Kidney (tissue), 13 donors: ENCODE measurements at regions not wholly inside any gene's neighbourhood (a gene's known extent, or its start where the extent isn't known, plus 50 kb on each side); places are given as distances from the start of the nearest gene placed in this dataset.

Source experiments
- DNase-seq, 5 donors: peaks; one replicate each; pipeline ENCODE4 v3.0.0-alpha.2; 2013 to 2020
- FAIRE-seq: peaks from 2 replicates; lab custom pipeline; 2012; peaks lifted over from hg19 to GRCh38; lab: Jason Lieb, UNC
- H3K27ac ChIP-seq, 2 donors: one replicate each; pipeline ENCODE4 v1.7.0; 2013; ENCODE audit warnings: low read depth in 2 of 2, low read length in 2 of 2, inconsistent platforms in 1 of 2
- H3K27me3 ChIP-seq: one replicate; pipeline ENCODE4 v1.7.1; 2013; ENCODE audit warnings: low read length, inconsistent platforms; ENCODE audit not compliant: control insufficient read depth, insufficient read depth
- H3K36me3 ChIP-seq, 3 donors: one replicate each; pipeline versions ENCODE4 v1.7.0 to v1.7.1; 2013; ENCODE audit warnings: low read length in 3 of 3, control low read depth in 1 of 3, inconsistent platforms in 1 of 3; ENCODE audit not compliant: insufficient read depth in 3 of 3, control insufficient read depth in 2 of 3
- H3K4me1 ChIP-seq, 3 donors: one replicate each; pipeline versions ENCODE4 v1.7.0 to v1.7.1; 2013; ENCODE audit warnings: low read length in 3 of 3, inconsistent platforms in 1 of 3, low read depth in 1 of 3; ENCODE audit not compliant: control insufficient read depth in 2 of 3, insufficient read depth in 2 of 3
- H3K4me3 ChIP-seq, 3 donors: one replicate each; pipeline versions ENCODE4 v1.7.0 to v1.8.1; 2013; ENCODE audit warnings: low read length in 3 of 3, control low read depth in 1 of 3, inconsistent platforms in 1 of 3
- H3K9ac ChIP-seq, 3 donors: one replicate each; pipeline versions ENCODE4 v1.7.0 to v1.7.1; 2013; ENCODE audit warnings: low read length in 3 of 3, control low read depth in 1 of 3, inconsistent platforms in 1 of 3
- H3K9me3 ChIP-seq, 3 donors: one replicate each; pipeline versions ENCODE4 v1.7.0 to v1.7.1; 2013; ENCODE audit warnings: low read length in 3 of 3, control low read depth in 1 of 3, inconsistent platforms in 1 of 3; ENCODE audit not compliant: control insufficient read depth in 2 of 3, insufficient read depth in 1 of 3
- intact Hi-C: fragments of 100-400 bp; cut with DNase I; formaldehyde crosslinking; loops from one replicate; pipeline ENCODE4 v1.11.1; 2022
- TF ChIP-seq, protein P1 (sequence below): IDR thresholded peaks from 3 replicates; pipeline ENCODE4 v1.5.1; 2012; ENCODE audit warnings: mild to moderate bottlenecking, moderate library complexity, borderline replicate concordance; ENCODE audit not compliant: insufficient read depth; ENCODE audit errors: extremely low read depth
- donor health status: control.
- donor health status: control.
- donor health status: control.
- donor health status: control.
- donor health status: control.
- donor health status: DM: yes; HTN: yes; CAD: no.
- donor health status: Normal renal cell carcinoma (clear cell type).

GRCh38 chr2:129711816-129712675, 267.4 kb upstream of the RAB6C start:
- H3K4me3 ChIP-seq: no peak overlapping the region
- TF ChIP-seq, protein P1, sequence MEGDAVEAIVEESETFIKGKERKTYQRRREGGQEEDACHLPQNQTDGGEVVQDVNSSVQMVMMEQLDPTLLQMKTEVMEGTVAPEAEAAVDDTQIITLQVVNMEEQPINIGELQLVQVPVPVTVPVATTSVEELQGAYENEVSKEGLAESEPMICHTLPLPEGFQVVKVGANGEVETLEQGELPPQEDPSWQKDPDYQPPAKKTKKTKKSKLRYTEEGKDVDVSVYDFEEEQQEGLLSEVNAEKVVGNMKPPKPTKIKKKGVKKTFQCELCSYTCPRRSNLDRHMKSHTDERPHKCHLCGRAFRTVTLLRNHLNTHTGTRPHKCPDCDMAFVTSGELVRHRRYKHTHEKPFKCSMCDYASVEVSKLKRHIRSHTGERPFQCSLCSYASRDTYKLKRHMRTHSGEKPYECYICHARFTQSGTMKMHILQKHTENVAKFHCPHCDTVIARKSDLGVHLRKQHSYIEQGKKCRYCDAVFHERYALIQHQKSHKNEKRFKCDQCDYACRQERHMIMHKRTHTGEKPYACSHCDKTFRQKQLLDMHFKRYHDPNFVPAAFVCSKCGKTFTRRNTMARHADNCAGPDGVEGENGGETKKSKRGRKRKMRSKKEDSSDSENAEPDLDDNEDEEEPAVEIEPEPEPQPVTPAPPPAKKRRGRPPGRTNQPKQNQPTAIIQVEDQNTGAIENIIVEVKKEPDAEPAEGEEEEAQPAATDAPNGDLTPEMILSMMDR: no peak
- no peak overlapping the region for H3K9ac ChIP-seq
- H3K4me1 ChIP-seq: no peaks in the 10 kb centered on the region
- H3K27me3 ChIP-seq: no peaks in the 10 kb centered on the region
- intact Hi-C loops: no loop called here
- DNase-seq (no peak), FAIRE-seq (no peak)
- no peaks in the 10 kb centered on the region for H3K36me3 ChIP-seq
- no peaks in the 10 kb centered on the region for H3K9me3 ChIP-seq
- H3K27ac ChIP-seq: no peak overlapping the region

GRCh38 chr2:129712676-129712985, 266.8 kb upstream of the RAB6C start:
- Histone ChIP-seq H3K4me3 (no peak overlapping the region), H3K27me3 (no peaks in the 10 kb centered on the region), H3K36me3 (no peaks in the 10 kb centered on the region), H3K4me1 (no peaks in the 10 kb centered on the region), H3K9ac (no peak overlapping the region), H3K27ac (no peak overlapping the region), H3K9me3 (no peaks in the 10 kb centered on the region)
- intact Hi-C loops: no loop called here
- TF ChIP-seq, protein P1: no peak
- FAIRE-seq (no peak), DNase-seq (no peak)

GRCh38 chr2:129713337-129713736, 266.1 kb upstream of the RAB6C start:
- Histone ChIP-seq H3K36me3 (no peaks in the 10 kb centered on the region), H3K9me3 (no peaks in the 10 kb centered on the region), H3K4me3 (no peak overlapping the region), H3K27me3 (no peaks in the 10 kb centered on the region), H3K9ac (no peak overlapping the region), H3K27ac (no peak overlapping the region), H3K4me1 (no peaks in the 10 kb centered on the region)
- TF ChIP-seq, protein P1: no peak
- intact Hi-C loops: no loop called here
- FAIRE-seq (no peak), DNase-seq (no peak)
